HepG2 (cell line): ENCODE measurements at regions not wholly inside any gene's neighbourhood (a gene's known extent, or its start where the extent isn't known, plus 50 kb on each side); places are given as distances from the start of the nearest gene placed in this dataset.
A peak's percentile ranks its signal among the peaks of the same experiment; 100 is the strongest.

Experiments
- ATAC-seq: fragments of 200-7000 bp; cut with Tn5 transposase; 3 replicates; pipeline ENCODE4 v1.9.1; 2020; ENCODE audit warnings: mild to moderate bottlenecking, moderate library complexity
- BruUV-seq: library from RNA; stranded (reverse); fragments of 400-500 nt; replicated peaks from 2 replicates; lab custom pipeline; 2021; lab: Mats Ljungman, UMichigan
- CTCF ChIA-PET: fragments of 300-600 bp; formaldehyde crosslinking; extraction: SDS; loops from one replicate; lab custom pipeline; 2021; ENCODE audit warnings: low total read pairs, inconsistent platforms, low intra/inter-chr PET ratio; lab: Yijun Ruan, JAX
- POLR2A ChIA-PET: fragments of 350-600 bp; sonication (Branson Sonifier 250); formaldehyde crosslinking; loops from one replicate; lab custom pipeline; 2020; ENCODE audit warnings: antibody characterized with exemption, inconsistent platforms; lab: Yijun Ruan, JAX
- DNase-seq: peaks from one replicate; pipeline ENCODE4 v3.0.0-alpha.2; 2015; ENCODE audit warnings: low spot score
- FAIRE-seq: peaks from 3 replicates; lab custom pipeline; 2011; peaks lifted over from hg19 to GRCh38; lab: Jason Lieb, UNC
- H2AFZ ChIP-seq: one replicate; pipeline ENCODE4 v1.6.1; 2011; ENCODE audit warnings: low read length, inconsistent platforms
- H3K27ac ChIP-seq: fragments of 300-600 bp; 3 replicates; pipeline ENCODE4 v1.8.0; 2011; ENCODE audit warnings: mixed run types, mild to moderate bottlenecking, mixed read lengths, low read length, inconsistent platforms; ENCODE audit not compliant: insufficient read depth; ENCODE audit errors: extremely low read length
- H3K27me3 ChIP-seq, 2 experiments: fragments of 200-600 bp in 1 of 2; 2 replicates in 1 of 2; 3 replicates in 1 of 2; pipeline versions ENCODE4 v1.6.0 to v1.8.0; 2011; ENCODE audit warnings: low read length in 2 of 2, mild to moderate bottlenecking in 2 of 2, moderate library complexity in 2 of 2, inconsistent platforms in 1 of 2; ENCODE audit not compliant: insufficient read depth in 2 of 2, control insufficient read depth in 1 of 2
- H3K36me3 ChIP-seq, 2 experiments: fragments of 200-600 bp in 1 of 2; replicated peaks in 1 of 2; 2 replicates in 1 of 2; 3 replicates in 1 of 2; pipeline versions ENCODE4 v1.5.1 to v1.8.0; 2011; ENCODE audit warnings: low read length in 2 of 2, inconsistent platforms in 1 of 2; ENCODE audit not compliant: insufficient read depth in 2 of 2, control insufficient read depth in 1 of 2
- H3K4me1 ChIP-seq: 2 replicates; pipeline ENCODE4 v1.5.1; 2012; ENCODE audit warnings: low read length, inconsistent platforms; ENCODE audit not compliant: insufficient read depth
- H3K4me2 ChIP-seq: 2 replicates; pipeline ENCODE4 v1.6.0; 2011; ENCODE audit warnings: low read depth, low read length, inconsistent platforms
- H3K4me3 ChIP-seq, 3 experiments: fragments of 200-600 bp in 1 of 3; sonication (generic), shearing (Covaris generic) in 1 of 3; replicated peaks in 1 of 3; 2 replicates each; pipeline ENCODE4 v1.5.1; 2011 to 2016; ENCODE audit warnings: low read length in 3 of 3, inconsistent platforms in 2 of 3, low read depth in 2 of 3, mild to moderate bottlenecking in 2 of 3, control low read depth in 1 of 3, mixed read lengths in 1 of 3; ENCODE audit not compliant: insufficient read depth in 1 of 3
- H3K79me2 ChIP-seq: one replicate; pipeline ENCODE4 v1.6.1; 2011; ENCODE audit warnings: low read length, inconsistent platforms; ENCODE audit not compliant: insufficient read depth
- H3K9ac ChIP-seq: 2 replicates; pipeline ENCODE4 v1.6.0; 2011; ENCODE audit warnings: mild to moderate bottlenecking, low read depth, low read length, inconsistent platforms; ENCODE audit not compliant: insufficient read depth
- H3K9me3 ChIP-seq: 2 replicates; pipeline ENCODE4 v1.5.1; 2012; ENCODE audit warnings: mild to moderate bottlenecking, low read length
- H4K20me1 ChIP-seq: 2 replicates; pipeline ENCODE4 v1.6.0; 2011; ENCODE audit warnings: inconsistent platforms, mild to moderate bottlenecking, low read length, moderate library complexity; ENCODE audit not compliant: insufficient read depth
- BRD4 ChIP-seq: sonication (generic); formaldehyde crosslinking; IDR thresholded peaks from 2 replicates; pipeline ENCODE4 v1.4.0; 2020; ENCODE audit warnings: missing genetic modification reagents
- CEBPB ChIP-seq: IDR thresholded peaks from 2 replicates; pipeline ENCODE4 v1.6.1; 2011; ENCODE audit warnings: low read depth, low read length, improper control_type of control experiment, borderline replicate concordance
- FOXK2 ChIP-seq: fragments of 450-650 bp; IDR thresholded peaks from 2 replicates; pipeline ENCODE4 v1.6.1; 2016
- KDM5A ChIP-seq: fragments of 200-600 bp; sonication (generic); IDR thresholded peaks from 2 replicates; pipeline ENCODE4 v1.7.0; 2018; ENCODE audit warnings: antibody characterized with exemption, mild to moderate bottlenecking, low read length, borderline replicate concordance
- MIER3 ChIP-seq: IDR thresholded peaks from 2 replicates; pipeline ENCODE4 v1.6.1; 2016; ENCODE audit warnings: missing compliant biosample characterization, borderline replicate concordance
- MIXL1 ChIP-seq: IDR thresholded peaks from 2 replicates; pipeline ENCODE4 v1.6.1; 2016
- NCOA2 ChIP-seq: sonication (generic); formaldehyde crosslinking; IDR thresholded peaks from 2 replicates; pipeline ENCODE4 v1.8.0; 2022; ENCODE audit warnings: inconsistent platforms
- NFKB2 ChIP-seq: sonication (generic); formaldehyde crosslinking; IDR thresholded peaks from 2 replicates; pipeline ENCODE4 v1.4.0; 2020; ENCODE audit warnings: missing genetic modification reagents, borderline replicate concordance
- NPAS2 ChIP-seq: sonication (generic); formaldehyde crosslinking; IDR thresholded peaks from 2 replicates; pipeline ENCODE4 v1.8.0; 2022; ENCODE audit warnings: mild to moderate bottlenecking, missing genetic modification reagents, borderline replicate concordance
- RAD51 ChIP-seq: fragments of 450-650 bp; IDR thresholded peaks from 2 replicates; pipeline ENCODE4 v1.6.1; 2016; ENCODE audit warnings: borderline replicate concordance
- TGIF2 ChIP-seq: IDR thresholded peaks from 2 replicates; pipeline ENCODE4 v1.6.1; 2016; ENCODE audit warnings: control low read depth, missing compliant biosample characterization
- TOE1 ChIP-seq: sonication (generic); formaldehyde crosslinking; IDR thresholded peaks from 2 replicates; pipeline ENCODE4 v1.4.0; 2020; ENCODE audit warnings: mild to moderate bottlenecking, missing genetic modification reagents
- ZNF256 ChIP-seq: sonication (generic); formaldehyde crosslinking; conservative IDR thresholded peaks from 2 replicates; pipeline ENCODE4 v1.4.0; 2020; ENCODE audit warnings: missing genetic modification reagents
- ZNF501 ChIP-seq: sonication (generic); formaldehyde crosslinking; IDR thresholded peaks from 2 replicates; pipeline ENCODE4 v1.5.1; 2020; ENCODE audit warnings: mild to moderate bottlenecking, moderate library complexity, missing genetic modification reagents
- ZNF543 ChIP-seq: sonication (generic); formaldehyde crosslinking; IDR thresholded peaks from 2 replicates; pipeline ENCODE4 v1.4.0; 2020; ENCODE audit warnings: mild to moderate bottlenecking, missing genetic modification reagents
- WGBS: methylation state at CpG from one replicate; pipeline ENCODE4 v1.1.6; 2017; ENCODE audit warnings: low lambda C conversion rate; 5-methylcytosine and 5-hydroxymethylcytosine counted together
- in situ Hi-C: cut with HindIII; loops from 2 replicates; pipeline ENCODE4 v1.10.0; 2017; ENCODE audit warnings: low pct_unique_long_range_greater_than_20kb; ENCODE audit not compliant: extremely low pct_ligation_motif_present
- intact Hi-C: fragments of 100-400 bp; cut with micrococcal nuclease; formaldehyde crosslinking; loops from one replicate; pipeline ENCODE4 v1.10.0; 2022; ENCODE audit not compliant: unreplicated experiment
- TF ChIP-seq, protein P1 (sequence below): sonication (generic); formaldehyde crosslinking; IDR thresholded peaks from 2 replicates; pipeline ENCODE4 v1.8.0; 2022; ENCODE audit warnings: mild to moderate bottlenecking, missing genetic modification reagents
- TF ChIP-seq, protein P2 (sequence below): sonication (generic); formaldehyde crosslinking; IDR thresholded peaks from 2 replicates; pipeline ENCODE4 v1.4.0; 2020; ENCODE audit warnings: missing genetic modification reagents, borderline replicate concordance

DNA sequence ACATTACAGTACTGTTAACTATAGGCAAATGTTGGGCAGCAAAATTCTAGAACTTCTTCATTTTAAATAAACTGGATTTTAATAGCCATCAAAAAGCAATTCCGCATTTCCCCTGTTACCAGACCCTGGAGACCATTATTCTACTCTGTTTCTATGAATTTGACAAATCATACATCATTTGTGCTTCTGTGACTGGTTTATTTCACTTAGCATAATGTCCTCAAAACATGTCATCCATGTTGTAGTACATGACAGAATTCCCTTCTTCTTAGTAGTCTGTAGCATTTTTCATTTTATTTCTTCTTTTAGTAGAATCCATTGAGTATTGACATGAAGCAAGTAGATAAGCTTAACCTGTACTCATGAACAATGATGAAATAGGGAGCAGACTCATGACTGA, 59.4 kb upstream of the PPP4R3C start:
- CTCF ChIA-PET: no interaction called here
- TF ChIP-seq CEBPB (peak; percentile 29; the same call in 1 of the 2 replicates), NFKB2 (CRISPR knock-in tag) (no peak), TGIF2 (no peak), ZNF501 (no peak), TOE1 (CRISPR knock-in tag) (no peak), BRD4 (CRISPR knock-in tag) (no peak)
- TF ChIP-seq, protein P1, sequence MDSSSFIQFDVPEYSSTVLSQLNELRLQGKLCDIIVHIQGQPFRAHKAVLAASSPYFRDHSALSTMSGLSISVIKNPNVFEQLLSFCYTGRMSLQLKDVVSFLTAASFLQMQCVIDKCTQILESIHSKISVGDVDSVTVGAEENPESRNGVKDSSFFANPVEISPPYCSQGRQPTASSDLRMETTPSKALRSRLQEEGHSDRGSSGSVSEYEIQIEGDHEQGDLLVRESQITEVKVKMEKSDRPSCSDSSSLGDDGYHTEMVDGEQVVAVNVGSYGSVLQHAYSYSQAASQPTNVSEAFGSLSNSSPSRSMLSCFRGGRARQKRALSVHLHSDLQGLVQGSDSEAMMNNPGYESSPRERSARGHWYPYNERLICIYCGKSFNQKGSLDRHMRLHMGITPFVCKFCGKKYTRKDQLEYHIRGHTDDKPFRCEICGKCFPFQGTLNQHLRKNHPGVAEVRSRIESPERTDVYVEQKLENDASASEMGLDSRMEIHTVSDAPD (CRISPR knock-in tag): no peak
- Histone ChIP-seq H3K36me3 (no peaks in the 10 kb centered on the region), H3K4me1 (no peaks in the 10 kb centered on the region), H3K27ac (no peak overlapping the region), H3K4me2 (no peak overlapping the region), H3K9ac (no peak overlapping the region), H3K27me3 (no peaks in the 10 kb centered on the region), H3K4me3 (no peak overlapping the region), H4K20me1 (no peaks in the 10 kb centered on the region), H3K79me2 (no peaks in the 10 kb centered on the region), H3K9me3 (no peaks in the 10 kb centered on the region), H2AFZ (no peak overlapping the region)
- ATAC-seq: no peak
- DNase-seq: no peak
- WGBS: 80% methylated on average over 1 of the region's 1 CpG
- POLR2A ChIA-PET: no interaction called here
- in situ Hi-C loops: no loop called here
- BruUV-seq: no TSS peak
- intact Hi-C loops: no loop called here
- no peak for FAIRE-seq

DNA sequence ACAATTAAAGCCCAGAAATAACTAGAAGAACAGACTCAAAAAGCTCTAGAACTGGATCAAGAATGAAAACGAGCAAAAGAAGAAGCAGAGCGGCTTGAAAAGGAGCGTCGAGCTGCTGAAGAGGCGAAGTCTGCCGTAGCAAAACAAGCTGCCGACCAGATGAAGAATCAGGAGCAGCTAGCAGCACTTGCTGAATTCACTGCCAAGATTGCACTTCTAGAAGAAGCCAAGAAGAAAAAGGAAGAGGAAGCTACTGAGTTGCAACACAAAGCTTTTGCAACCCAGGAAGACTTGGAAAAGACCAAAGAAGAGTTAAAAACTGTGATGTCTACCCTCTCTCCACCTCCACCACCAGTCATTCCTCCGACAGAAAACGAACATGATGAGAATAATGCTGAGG, 56.1 kb upstream of the PPP4R3C start:
- POLR2A ChIA-PET: no interaction called here
- no peak for TF ChIP-seq NPAS2 (CRISPR knock-in tag)
- no peak for TF ChIP-seq RAD51
- TF ChIP-seq MIXL1 (CRISPR knock-in tag): no peak
- no peak for TF ChIP-seq ZNF543 (CRISPR knock-in tag)
- no peak for TF ChIP-seq FOXK2
- no peak for TF ChIP-seq NCOA2
- TF ChIP-seq MIER3 (CRISPR knock-in tag): no peak
- TF ChIP-seq, protein P2, sequence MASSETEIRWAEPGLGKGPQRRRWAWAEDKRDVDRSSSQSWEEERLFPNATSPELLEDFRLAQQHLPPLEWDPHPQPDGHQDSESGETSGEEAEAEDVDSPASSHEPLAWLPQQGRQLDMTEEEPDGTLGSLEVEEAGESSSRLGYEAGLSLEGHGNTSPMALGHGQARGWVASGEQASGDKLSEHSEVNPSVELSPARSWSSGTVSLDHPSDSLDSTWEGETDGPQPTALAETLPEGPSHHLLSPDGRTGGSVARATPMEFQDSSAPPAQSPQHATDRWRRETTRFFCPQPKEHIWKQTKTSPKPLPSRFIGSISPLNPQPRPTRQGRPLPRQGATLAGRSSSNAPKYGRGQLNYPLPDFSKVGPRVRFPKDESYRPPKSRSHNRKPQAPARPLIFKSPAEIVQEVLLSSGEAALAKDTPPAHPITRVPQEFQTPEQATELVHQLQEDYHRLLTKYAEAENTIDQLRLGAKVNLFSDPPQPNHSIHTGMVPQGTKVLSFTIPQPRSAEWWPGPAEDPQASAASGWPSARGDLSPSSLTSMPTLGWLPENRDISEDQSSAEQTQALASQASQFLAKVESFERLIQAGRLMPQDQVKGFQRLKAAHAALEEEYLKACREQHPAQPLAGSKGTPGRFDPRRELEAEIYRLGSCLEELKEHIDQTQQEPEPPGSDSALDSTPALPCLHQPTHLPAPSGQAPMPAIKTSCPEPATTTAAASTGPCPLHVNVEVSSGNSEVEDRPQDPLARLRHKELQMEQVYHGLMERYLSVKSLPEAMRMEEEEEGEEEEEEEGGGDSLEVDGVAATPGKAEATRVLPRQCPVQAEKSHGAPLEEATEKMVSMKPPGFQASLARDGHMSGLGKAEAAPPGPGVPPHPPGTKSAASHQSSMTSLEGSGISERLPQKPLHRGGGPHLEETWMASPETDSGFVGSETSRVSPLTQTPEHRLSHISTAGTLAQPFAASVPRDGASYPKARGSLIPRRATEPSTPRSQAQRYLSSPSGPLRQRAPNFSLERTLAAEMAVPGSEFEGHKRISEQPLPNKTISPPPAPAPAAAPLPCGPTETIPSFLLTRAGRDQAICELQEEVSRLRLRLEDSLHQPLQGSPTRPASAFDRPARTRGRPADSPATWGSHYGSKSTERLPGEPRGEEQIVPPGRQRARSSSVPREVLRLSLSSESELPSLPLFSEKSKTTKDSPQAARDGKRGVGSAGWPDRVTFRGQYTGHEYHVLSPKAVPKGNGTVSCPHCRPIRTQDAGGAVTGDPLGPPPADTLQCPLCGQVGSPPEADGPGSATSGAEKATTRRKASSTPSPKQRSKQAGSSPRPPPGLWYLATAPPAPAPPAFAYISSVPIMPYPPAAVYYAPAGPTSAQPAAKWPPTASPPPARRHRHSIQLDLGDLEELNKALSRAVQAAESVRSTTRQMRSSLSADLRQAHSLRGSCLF (CRISPR knock-in tag): no peak
- TF ChIP-seq ZNF256: no peak
- no peak for TF ChIP-seq KDM5A

More for the DNA sequence above, 56.1 kb upstream of the PPP4R3C start:
- no peaks in the 10 kb centered on the region for H3K79me2 ChIP-seq
- ATAC-seq (no peak), DNase-seq (no peak), FAIRE-seq (no peak)
- no peaks in the 10 kb centered on the region for H3K9me3 ChIP-seq
- no peaks in the 10 kb centered on the region for H4K20me1 ChIP-seq
- H2AFZ ChIP-seq: no peak overlapping the region
- no peaks in the 10 kb centered on the region for H3K27me3 ChIP-seq
- in situ Hi-C loops (no loop called here), intact Hi-C loops (no loop called here)
- CTCF ChIA-PET: no interaction called here
- BruUV-seq: no TSS peak
- H3K4me3 ChIP-seq: no peak overlapping the region
- H3K4me1 ChIP-seq: no peaks in the 10 kb centered on the region
- H3K27ac ChIP-seq: no peak overlapping the region
- H3K36me3 ChIP-seq: no peaks in the 10 kb centered on the region
- H3K9ac ChIP-seq: no peak overlapping the region
- no peak overlapping the region for H3K4me2 ChIP-seq
- WGBS: 79% methylated on average over 9 of the region's 9 CpGs
